ENCODE measurements at regions not wholly inside any gene's neighbourhood (a gene's known extent, or its start where the extent isn't known, plus 50 kb on each side); places are given as distances from the start of the nearest gene placed in this dataset.

DNA sequence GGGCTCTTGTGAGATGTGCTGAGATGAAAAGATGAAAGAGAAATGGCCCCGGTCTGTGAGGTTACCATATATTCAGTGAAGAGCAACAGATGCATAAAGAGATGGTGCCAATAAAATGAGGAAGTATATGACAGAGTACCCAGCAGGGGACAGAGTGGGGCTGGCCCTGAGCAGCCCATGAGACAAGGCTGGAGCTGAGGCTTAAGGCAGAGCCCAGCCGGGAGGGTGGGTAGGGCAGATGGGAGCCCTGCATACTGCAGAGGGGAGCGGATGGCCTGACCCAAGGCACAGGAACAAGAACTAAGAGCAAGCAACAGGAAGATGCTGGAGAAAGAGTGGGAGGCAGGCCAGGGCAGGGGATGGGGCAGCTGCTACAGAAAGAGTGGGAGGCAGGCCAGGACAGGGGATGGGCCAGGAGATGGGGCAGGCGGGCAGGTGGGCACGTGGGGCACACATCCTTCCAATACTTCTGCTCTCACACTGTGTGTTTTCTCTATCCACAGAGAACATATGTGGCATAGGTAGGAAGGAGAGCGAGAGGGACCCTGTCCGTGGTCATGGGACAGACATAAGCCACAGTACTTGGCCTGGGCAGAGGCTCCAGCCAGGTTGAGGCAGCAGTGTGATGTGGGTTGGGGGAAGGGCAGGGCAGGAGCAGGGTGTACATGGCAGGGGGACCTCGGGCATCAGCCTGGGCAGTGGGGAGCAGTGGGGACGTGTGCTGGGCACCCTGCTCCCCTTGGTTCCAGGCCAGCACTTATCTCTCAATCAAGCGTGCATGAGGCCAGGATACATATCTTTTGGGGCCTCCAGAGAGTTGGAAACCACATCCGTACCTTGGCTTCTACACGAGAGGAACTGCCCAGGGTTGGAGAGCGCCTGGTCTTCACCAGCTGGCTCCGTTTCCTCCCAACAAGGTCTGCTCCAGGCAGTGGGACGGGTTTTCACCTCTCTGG is 91.6 kb upstream of the IKZF1 start:
- Histone ChIP-seq H3K9me3 (ENCODE audit: low read depth) (no peaks in the 10 kb centered on the region), H3K27me3 (no peaks in the 10 kb centered on the region), H3K4me2 (no peak overlapping the region), H2AFZ (replicated peaks) (no peak overlapping the region), H3K79me2 (ENCODE audit: low read depth) (no peaks in the 10 kb centered on the region), H3K9ac (no peak overlapping the region), H3K36me3 (no peaks in the 10 kb centered on the region), H3K4me1 (no peaks in the 10 kb centered on the region), H3F3A (ENCODE audit: low read depth) (no peaks in the 10 kb centered on the region), H4K20me1 (ENCODE audit: low read depth) (no peaks in the 10 kb centered on the region), H3K27ac (no peak overlapping the region), H3K4me3 (no peak overlapping the region)
- Mint-ChIP-seq H3K4me1 (no peaks in the 10 kb centered on the region), H3K27ac (no peak overlapping the region), H3K9me3 (no peaks in the 10 kb centered on the region), H3K36me3 (no peaks in the 10 kb centered on the region), H3K4me3 (no peak overlapping the region), H3K27me3 (ENCODE audit: insufficient read depth, low read depth) (peaks cover 2% of the 10 kb centered on the region)
- DNase-seq (ENCODE audit: low spot score): no peak
- TF ChIP-seq EZH2phosphoT487 (IDR thresholded peaks at IDR 0.05): no peak
- TF ChIP-seq EZH2 (IDR thresholded peaks at IDR 0.05): no peak
- TF ChIP-seq, protein P1, sequence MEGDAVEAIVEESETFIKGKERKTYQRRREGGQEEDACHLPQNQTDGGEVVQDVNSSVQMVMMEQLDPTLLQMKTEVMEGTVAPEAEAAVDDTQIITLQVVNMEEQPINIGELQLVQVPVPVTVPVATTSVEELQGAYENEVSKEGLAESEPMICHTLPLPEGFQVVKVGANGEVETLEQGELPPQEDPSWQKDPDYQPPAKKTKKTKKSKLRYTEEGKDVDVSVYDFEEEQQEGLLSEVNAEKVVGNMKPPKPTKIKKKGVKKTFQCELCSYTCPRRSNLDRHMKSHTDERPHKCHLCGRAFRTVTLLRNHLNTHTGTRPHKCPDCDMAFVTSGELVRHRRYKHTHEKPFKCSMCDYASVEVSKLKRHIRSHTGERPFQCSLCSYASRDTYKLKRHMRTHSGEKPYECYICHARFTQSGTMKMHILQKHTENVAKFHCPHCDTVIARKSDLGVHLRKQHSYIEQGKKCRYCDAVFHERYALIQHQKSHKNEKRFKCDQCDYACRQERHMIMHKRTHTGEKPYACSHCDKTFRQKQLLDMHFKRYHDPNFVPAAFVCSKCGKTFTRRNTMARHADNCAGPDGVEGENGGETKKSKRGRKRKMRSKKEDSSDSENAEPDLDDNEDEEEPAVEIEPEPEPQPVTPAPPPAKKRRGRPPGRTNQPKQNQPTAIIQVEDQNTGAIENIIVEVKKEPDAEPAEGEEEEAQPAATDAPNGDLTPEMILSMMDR (IDR thresholded peaks at IDR 0.05): no peak

DNA sequence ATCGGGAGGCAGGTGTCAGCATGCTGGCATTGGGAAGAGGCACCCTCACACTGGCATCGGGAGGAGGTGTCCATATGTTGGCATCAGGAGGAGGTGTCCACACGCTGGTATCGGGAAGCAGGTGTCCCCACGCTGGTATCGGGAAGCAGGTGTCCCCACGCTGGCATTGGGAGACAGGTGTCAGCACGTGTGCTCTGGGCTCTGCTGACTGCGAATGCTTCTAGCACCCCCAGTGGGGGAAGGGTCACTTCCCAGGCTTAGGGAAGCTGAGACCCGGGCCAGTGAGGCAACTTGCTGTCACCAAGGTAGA is 92.5 kb upstream of the IKZF1 start:
- Mint-ChIP-seq H3K27ac (no peak overlapping the region), H3K36me3 (no peaks in the 10 kb centered on the region), H3K4me1 (no peaks in the 10 kb centered on the region), H3K4me3 (no peak overlapping the region), H3K27me3 (ENCODE audit: insufficient read depth, low read depth) (peaks cover 2% of the 10 kb centered on the region), H3K9me3 (no peaks in the 10 kb centered on the region)
- H3K4me1 ChIP-seq: no peaks in the 10 kb centered on the region
- no peak overlapping the region for H3K4me3 ChIP-seq
- no peaks in the 10 kb centered on the region for H3K27me3 ChIP-seq
- no peak overlapping the region for H2AFZ ChIP-seq (replicated peaks)
- H4K20me1 ChIP-seq (ENCODE audit: low read depth): no peaks in the 10 kb centered on the region
- H3F3A ChIP-seq (ENCODE audit: low read depth): no peaks in the 10 kb centered on the region
- DNase-seq (ENCODE audit: low spot score): no peak
- TF ChIP-seq, protein P1 (IDR thresholded peaks at IDR 0.05): no peak
- no peak for TF ChIP-seq EZH2phosphoT487 (IDR thresholded peaks at IDR 0.05)
- TF ChIP-seq EZH2 (IDR thresholded peaks at IDR 0.05): no peak
- H3K27ac ChIP-seq: no peak overlapping the region
- no peaks in the 10 kb centered on the region for H3K36me3 ChIP-seq
- H3K79me2 ChIP-seq (ENCODE audit: low read depth): no peaks in the 10 kb centered on the region
- no peak overlapping the region for H3K9ac ChIP-seq
- no peak overlapping the region for H3K4me2 ChIP-seq
- no peaks in the 10 kb centered on the region for H3K9me3 ChIP-seq (ENCODE audit: low read depth)

DNA sequence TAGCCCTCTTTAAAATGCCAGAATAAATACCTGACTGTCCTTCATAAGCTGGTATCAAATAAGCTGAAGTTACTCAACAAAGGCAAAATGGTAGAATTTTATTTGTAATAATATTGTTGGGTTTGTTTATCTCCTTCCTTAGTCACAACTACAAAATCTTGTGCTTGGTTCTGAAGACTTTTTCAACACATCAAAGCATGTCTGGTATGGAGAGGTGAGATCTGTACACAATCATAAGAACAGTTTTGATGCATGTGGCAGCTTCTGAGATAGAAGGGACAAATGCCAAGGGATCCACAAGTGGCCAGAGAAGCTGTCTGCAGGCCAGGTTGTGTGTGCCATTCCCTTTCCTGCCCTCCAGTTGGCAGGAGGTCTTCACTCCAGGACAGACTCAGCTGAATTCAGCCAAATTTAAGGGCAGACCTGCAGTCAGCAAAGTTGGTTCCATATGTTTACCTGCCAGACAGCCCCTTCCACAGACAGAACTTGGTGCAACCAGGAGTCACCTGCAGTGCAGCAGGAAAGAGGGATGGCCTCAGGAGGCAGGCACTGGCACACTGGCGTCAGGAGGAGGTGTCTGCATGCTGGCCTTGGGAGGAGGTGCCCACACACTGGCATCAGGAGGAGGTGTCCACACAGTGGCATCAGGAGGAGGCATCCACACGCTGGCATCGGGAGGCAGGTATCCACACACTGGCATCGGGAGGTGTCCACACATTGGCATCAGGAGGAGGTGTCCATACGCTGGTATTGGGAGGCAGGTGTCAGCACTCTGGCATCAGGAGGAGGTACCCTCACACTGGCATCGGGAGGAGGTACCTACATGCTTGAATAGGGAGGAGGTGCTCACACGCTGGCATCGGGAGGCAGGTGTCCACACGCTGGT is 93.1 kb upstream of the IKZF1 start:
- H3K9me3 ChIP-seq (ENCODE audit: low read depth): no peaks in the 10 kb centered on the region
- H3K27me3 Mint-ChIP-seq (ENCODE audit: insufficient read depth, low read depth): peaks cover under 1% of the 10 kb centered on the region
- no peaks in the 10 kb centered on the region for H3K4me1 ChIP-seq
- TF ChIP-seq EZH2phosphoT487 (IDR thresholded peaks at IDR 0.05) (no peak), EZH2 (IDR thresholded peaks at IDR 0.05) (no peak)
- TF ChIP-seq, protein P1 (IDR thresholded peaks at IDR 0.05): no peak
- no peaks in the 10 kb centered on the region for H3F3A ChIP-seq (ENCODE audit: low read depth)
- H3K27ac Mint-ChIP-seq: no peak overlapping the region
- no peak overlapping the region for H3K9ac ChIP-seq
- H3K4me3 ChIP-seq: no peak overlapping the region
- H3K4me3 Mint-ChIP-seq: no peak overlapping the region
- no peak overlapping the region for H3K27ac ChIP-seq
- H4K20me1 ChIP-seq (ENCODE audit: low read depth): no peaks in the 10 kb centered on the region
- no peak for DNase-seq (ENCODE audit: low spot score)
- H3K4me2 ChIP-seq: no peak overlapping the region
- no peaks in the 10 kb centered on the region for H3K36me3 Mint-ChIP-seq
- no peaks in the 10 kb centered on the region for H3K4me1 Mint-ChIP-seq
- H3K36me3 ChIP-seq: no peaks in the 10 kb centered on the region
- no peaks in the 10 kb centered on the region for H3K79me2 ChIP-seq (ENCODE audit: low read depth)
- no peaks in the 10 kb centered on the region for H3K9me3 Mint-ChIP-seq
- no peak overlapping the region for H2AFZ ChIP-seq (replicated peaks)
- no peaks in the 10 kb centered on the region for H3K27me3 ChIP-seq
